Fibroblast of lung (primary cell): ENCODE measurements at regions not wholly inside any gene's neighbourhood (a gene's known extent, or its start where the extent isn't known, plus 50 kb on each side); places are given as distances from the start of the nearest gene placed in this dataset.

Experiments used
- DNase-seq, 2 donors: peaks; one replicate each; pipeline versions ENCODE4 v3.0.0 to v3.0.0-alpha.2; 2010; ENCODE audit warnings: low read depth in 2 of 2
- H2AFZ ChIP-seq: 2 replicates; pipeline ENCODE4 v1.5.1; 2012; ENCODE audit warnings: low read length, control low read depth, inconsistent platforms
- H3K27ac ChIP-seq: 2 replicates; pipeline ENCODE4 v1.5.1; 2011; ENCODE audit warnings: low read length, control low read depth; ENCODE audit not compliant: insufficient read depth
- H3K27me3 ChIP-seq: 2 replicates; pipeline ENCODE4 v1.5.1; 2011; ENCODE audit warnings: mild to moderate bottlenecking, low read length; ENCODE audit not compliant: control insufficient read depth, insufficient read depth
- H3K36me3 ChIP-seq: 2 replicates; pipeline ENCODE4 v1.5.1; 2011; ENCODE audit warnings: low read length; ENCODE audit not compliant: control insufficient read depth, insufficient read depth
- H3K4me1 ChIP-seq: 2 replicates; pipeline ENCODE4 v1.5.1; 2011; ENCODE audit warnings: low read length; ENCODE audit not compliant: control insufficient read depth, insufficient read depth; ENCODE audit errors: extremely low read depth
- H3K4me2 ChIP-seq: 2 replicates; pipeline ENCODE4 v1.5.1; 2011; ENCODE audit warnings: low read length, control low read depth; ENCODE audit not compliant: insufficient read depth; ENCODE audit errors: extremely low read depth
- H3K4me3 ChIP-seq, 4 experiments: fragments of 200-600 bp in 1 of 4; sonication (generic) in 1 of 4; replicated peaks in 1 of 4; 2 replicates each; pipeline ENCODE4 v1.5.1; 2011 to 2016; ENCODE audit warnings: low read length in 4 of 4, low read depth in 3 of 4, mild to moderate bottlenecking in 3 of 4, control low read depth in 2 of 4, inconsistent platforms in 1 of 4, mixed read lengths in 1 of 4; ENCODE audit not compliant: insufficient read depth in 1 of 4; ENCODE audit errors: control extremely low read depth in 1 of 4
- H3K79me2 ChIP-seq: 2 replicates; pipeline ENCODE4 v1.5.1; 2012; ENCODE audit warnings: mild to moderate bottlenecking, low read length, inconsistent platforms; ENCODE audit not compliant: control insufficient read depth, insufficient read depth
- H3K9ac ChIP-seq: 2 replicates; pipeline ENCODE4 v1.5.1; 2011; ENCODE audit warnings: mild to moderate bottlenecking, low read length, control low read depth; ENCODE audit not compliant: insufficient read depth
- H3K9me3 ChIP-seq: 2 replicates; pipeline ENCODE4 v1.5.1; 2012; ENCODE audit warnings: low read depth, low read length; ENCODE audit not compliant: control insufficient read depth, insufficient read depth
- H4K20me1 ChIP-seq: 2 replicates; pipeline ENCODE4 v1.5.1; 2011; ENCODE audit warnings: low read length; ENCODE audit not compliant: control insufficient read depth, insufficient read depth; ENCODE audit errors: extremely low read depth
- CTCF ChIP-seq, 2 donors: IDR thresholded peaks in 1 of 2; conservative IDR thresholded peaks in 1 of 2; 1 replicate in 1 of 2; 2 replicates in 1 of 2; pipeline ENCODE4 v1.5.1; 2011 to 2012; ENCODE audit warnings: low read length in 2 of 2, control low read depth in 1 of 2, inconsistent platforms in 1 of 2, low read depth in 1 of 2, mild to moderate bottlenecking in 1 of 2
- EZH2 ChIP-seq: IDR thresholded peaks from 2 replicates; pipeline ENCODE4 v1.5.1; 2012; ENCODE audit warnings: low read length, control low read depth, mild to moderate bottlenecking; ENCODE audit errors: missing control alignments

GRCh38 chr2:57793310-57793709, 253.3 kb upstream of the VRK2 start:
- Histone ChIP-seq H3K4me3 (no peak overlapping the region), H4K20me1 (no peaks in the 10 kb centered on the region), H3K4me1 (no peaks in the 10 kb centered on the region), H3K4me2 (no peak overlapping the region), H2AFZ (no peak overlapping the region), H3K9me3 (no peaks in the 10 kb centered on the region), H3K27me3 (no peaks in the 10 kb centered on the region), H3K79me2 (no peaks in the 10 kb centered on the region), H3K9ac (no peak overlapping the region), H3K27ac (no peak overlapping the region), H3K36me3 (no peaks in the 10 kb centered on the region)
- no peak for TF ChIP-seq CTCF (conservative IDR thresholded peaks at IDR 0.05 in 1 of 2, IDR thresholded peaks at IDR 0.05 in 1 of 2; ENCODE audit: low read depth in 1 of 2, low read length in 2 of 2)
- no peak for DNase-seq

- TF ChIP-seq EZH2: no peak
- no peaks in the 10 kb centered on the region for H3K79me2 ChIP-seq
- no peaks in the 10 kb centered on the region for H3K4me1 ChIP-seq
- no peaks in the 10 kb centered on the region for H3K36me3 ChIP-seq
- no peak overlapping the region for H2AFZ ChIP-seq
- no peak overlapping the region for H3K4me2 ChIP-seq
- no peaks in the 10 kb centered on the region for H3K27me3 ChIP-seq
- H3K9ac ChIP-seq: no peak overlapping the region
- DNase-seq: no peak
- no peaks in the 10 kb centered on the region for H4K20me1 ChIP-seq
- no peak overlapping the region for H3K27ac ChIP-seq
- no peak overlapping the region for H3K4me3 ChIP-seq
- no peaks in the 10 kb centered on the region for H3K9me3 ChIP-seq
These were observed 250.1 kb upstream of the VRK2 start for GRCh38 chr2:57796527-57796926.

- Histone ChIP-seq H3K4me1 (no peaks in the 10 kb centered on the region), H4K20me1 (no peaks in the 10 kb centered on the region), H3K36me3 (no peaks in the 10 kb centered on the region), H3K79me2 (no peaks in the 10 kb centered on the region), H3K4me3 (no peak overlapping the region), H3K4me2 (no peak overlapping the region), H2AFZ (no peak overlapping the region), H3K9ac (no peak overlapping the region), H3K27ac (no peak overlapping the region), H3K9me3 (no peaks in the 10 kb centered on the region), H3K27me3 (no peaks in the 10 kb centered on the region)
- TF ChIP-seq CTCF (conservative IDR thresholded peaks at IDR 0.05 in 1 of 2, IDR thresholded peaks at IDR 0.05 in 1 of 2; ENCODE audit: low read depth in 1 of 2, low read length in 2 of 2) (no peak), EZH2 (no peak)
- no peak for DNase-seq
These were observed 248.3 kb upstream of the VRK2 start for GRCh38 chr2:57798346-57798745.

GRCh38 chr2:57802243-57802642, 244.4 kb upstream of the VRK2 start:
- H3K27ac ChIP-seq: no peak overlapping the region
- no peaks in the 10 kb centered on the region for H3K4me1 ChIP-seq
- no peak overlapping the region for H3K4me2 ChIP-seq
- H3K9ac ChIP-seq: no peak overlapping the region
- no peaks in the 10 kb centered on the region for H3K79me2 ChIP-seq
- H2AFZ ChIP-seq: no peak overlapping the region
- no peaks in the 10 kb centered on the region for H3K27me3 ChIP-seq
- H3K36me3 ChIP-seq: no peaks in the 10 kb centered on the region
- no peak overlapping the region for H3K4me3 ChIP-seq
- DNase-seq: no peak
- TF ChIP-seq CTCF (conservative IDR thresholded peaks at IDR 0.05 in 1 of 2, IDR thresholded peaks at IDR 0.05 in 1 of 2; ENCODE audit: low read depth in 1 of 2, low read length in 2 of 2) (no peak), EZH2 (no peak)
- no peaks in the 10 kb centered on the region for H3K9me3 ChIP-seq
- H4K20me1 ChIP-seq: no peaks in the 10 kb centered on the region
